ENCODE measurements at regions not wholly inside any gene's neighbourhood (a gene's known extent, or its start where the extent isn't known, plus 50 kb on each side); places are given as distances from the start of the nearest gene placed in this dataset.

DNA sequence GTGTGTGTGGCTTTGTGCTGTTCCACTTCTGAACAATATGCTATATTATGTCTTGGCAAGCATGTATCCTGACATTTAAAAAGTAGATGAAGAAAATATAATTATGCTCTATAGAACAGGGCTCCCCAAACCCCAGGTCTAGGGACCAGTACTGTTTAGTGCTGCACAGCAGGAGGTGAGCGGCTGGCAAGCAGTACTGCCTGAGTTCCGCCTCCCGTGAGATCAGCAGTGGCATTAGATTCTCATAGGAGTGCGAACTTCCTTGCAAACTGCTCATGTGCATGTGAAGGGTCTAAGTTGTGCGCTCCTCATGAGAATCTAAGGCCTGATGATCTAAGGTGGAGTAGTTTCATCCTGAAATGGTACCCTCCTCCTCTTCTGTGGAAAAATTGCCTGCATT, 979.1 kb upstream of the CTNND2 start:
- TF ChIP-seq, protein P1, sequence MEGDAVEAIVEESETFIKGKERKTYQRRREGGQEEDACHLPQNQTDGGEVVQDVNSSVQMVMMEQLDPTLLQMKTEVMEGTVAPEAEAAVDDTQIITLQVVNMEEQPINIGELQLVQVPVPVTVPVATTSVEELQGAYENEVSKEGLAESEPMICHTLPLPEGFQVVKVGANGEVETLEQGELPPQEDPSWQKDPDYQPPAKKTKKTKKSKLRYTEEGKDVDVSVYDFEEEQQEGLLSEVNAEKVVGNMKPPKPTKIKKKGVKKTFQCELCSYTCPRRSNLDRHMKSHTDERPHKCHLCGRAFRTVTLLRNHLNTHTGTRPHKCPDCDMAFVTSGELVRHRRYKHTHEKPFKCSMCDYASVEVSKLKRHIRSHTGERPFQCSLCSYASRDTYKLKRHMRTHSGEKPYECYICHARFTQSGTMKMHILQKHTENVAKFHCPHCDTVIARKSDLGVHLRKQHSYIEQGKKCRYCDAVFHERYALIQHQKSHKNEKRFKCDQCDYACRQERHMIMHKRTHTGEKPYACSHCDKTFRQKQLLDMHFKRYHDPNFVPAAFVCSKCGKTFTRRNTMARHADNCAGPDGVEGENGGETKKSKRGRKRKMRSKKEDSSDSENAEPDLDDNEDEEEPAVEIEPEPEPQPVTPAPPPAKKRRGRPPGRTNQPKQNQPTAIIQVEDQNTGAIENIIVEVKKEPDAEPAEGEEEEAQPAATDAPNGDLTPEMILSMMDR (conservative IDR thresholded peaks at IDR 0.05; ENCODE audit: low read length) = no peak
- TF ChIP-seq EZH2phosphoT487 (IDR thresholded peaks at IDR 0.05; ENCODE audit: borderline replicate concordance, low read depth, low read length) = no peak
- no TSS peak for BruUV-seq (replicated peaks)
- H3K4me2 ChIP-seq (ENCODE audit: low read length) = no peak overlapping the region
- DNase-seq (ENCODE audit: low spot score) = no peak
- no peak overlapping the region for H3K27ac ChIP-seq (ENCODE audit: low read depth, low read length, poor library complexity, severe bottlenecking)
- no peaks in the 10 kb centered on the region for H4K20me1 ChIP-seq (ENCODE audit: insufficient read depth, low read length)
- no peaks in the 10 kb centered on the region for H3K9me3 ChIP-seq (ENCODE audit: low read length)
- POLR2A ChIA-PET = no interaction called here
- intact Hi-C loops (cut with micrococcal nuclease; ENCODE audit: unreplicated experiment) = no loop called here
- no peaks in the 10 kb centered on the region for H3K4me1 ChIP-seq (ENCODE audit: insufficient read depth, low read length, poor library complexity, severe bottlenecking)
- no peaks in the 10 kb centered on the region for H3K9me2 ChIP-seq (ENCODE audit: insufficient read depth, low read length)
- CTCF ChIA-PET (ENCODE audit: unreplicated experiment) = no interaction called here
- H3K36me3 ChIP-seq (ENCODE audit: insufficient read depth, low read length) = no peaks in the 10 kb centered on the region
- no peaks in the 10 kb centered on the region for H3K79me2 ChIP-seq (ENCODE audit: insufficient read depth, low read depth, low read length)
- no peak overlapping the region for H3K4me3 ChIP-seq (ENCODE audit: low read depth, low read length, poor library complexity, severe bottlenecking)
- no peak overlapping the region for H2AFZ ChIP-seq (ENCODE audit: low read length)

DNA sequence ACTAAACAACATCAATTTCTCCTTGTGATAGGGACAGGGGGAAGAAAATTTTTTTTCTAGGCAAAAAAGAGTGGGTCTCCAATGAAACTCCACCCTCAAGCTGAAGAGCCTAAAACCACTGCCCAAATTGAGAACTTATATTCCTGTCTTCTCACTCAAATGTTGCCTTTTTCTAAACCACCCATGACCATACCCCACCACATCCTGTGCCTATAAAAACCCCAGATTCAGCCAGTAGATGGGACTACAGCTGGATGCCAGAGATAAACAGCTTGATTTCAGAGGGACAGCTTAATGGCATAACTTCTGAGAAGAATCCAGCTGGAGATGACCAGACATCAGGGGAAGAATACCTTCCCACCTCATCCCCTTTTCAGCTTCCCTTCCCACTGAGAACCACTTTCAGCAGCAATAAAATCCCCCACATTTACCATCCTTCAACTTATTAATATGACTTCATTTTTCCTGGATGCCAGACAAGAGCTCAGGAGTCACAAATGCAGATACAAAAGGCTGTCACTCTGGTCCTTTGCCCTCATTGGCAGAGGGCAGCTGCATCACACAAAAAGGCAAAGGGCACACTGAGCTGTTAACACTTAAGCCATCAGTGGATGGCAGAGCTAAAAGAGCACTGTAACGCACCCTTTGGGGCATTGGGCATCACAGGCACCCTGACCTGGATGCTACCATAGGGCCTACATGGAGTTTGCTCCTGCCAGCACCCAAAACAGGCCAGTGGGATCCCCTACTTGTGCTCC, 972.5 kb upstream of the CTNND2 start:
- Histone ChIP-seq H3K79me2 (ENCODE audit: insufficient read depth, low read depth, low read length) (no peaks in the 10 kb centered on the region), H3K27ac (ENCODE audit: low read depth, low read length, poor library complexity, severe bottlenecking) (no peak overlapping the region), H3K4me3 (ENCODE audit: low read depth, low read length, poor library complexity, severe bottlenecking) (no peak overlapping the region), H3K9me2 (ENCODE audit: insufficient read depth, low read length) (no peaks in the 10 kb centered on the region), H4K20me1 (ENCODE audit: insufficient read depth, low read length) (no peaks in the 10 kb centered on the region), H3K4me2 (ENCODE audit: low read length) (no peak overlapping the region), H2AFZ (ENCODE audit: low read length) (no peak overlapping the region), H3K9me3 (ENCODE audit: low read length) (no peaks in the 10 kb centered on the region), H3K36me3 (ENCODE audit: insufficient read depth, low read length) (no peaks in the 10 kb centered on the region), H3K4me1 (ENCODE audit: insufficient read depth, low read length, poor library complexity, severe bottlenecking) (no peaks in the 10 kb centered on the region)
- ChIA-PET CTCF (ENCODE audit: unreplicated experiment) (no interaction called here), POLR2A (interaction anchor here (0.6 to 0.9 kb wide), 2 partner anchors 9 to 406 kb away, joined by 3 read pairs; no protein-coding TSS in a partner anchor)
- intact Hi-C loops (cut with micrococcal nuclease; ENCODE audit: unreplicated experiment) = no loop called here
- no peak for DNase-seq (ENCODE audit: low spot score)
- no peak for TF ChIP-seq EZH2phosphoT487 (IDR thresholded peaks at IDR 0.05; ENCODE audit: borderline replicate concordance, low read depth, low read length)
- TF ChIP-seq, protein P1 (conservative IDR thresholded peaks at IDR 0.05; ENCODE audit: low read length) = no peak
- no TSS peak for BruUV-seq (replicated peaks)

DNA sequence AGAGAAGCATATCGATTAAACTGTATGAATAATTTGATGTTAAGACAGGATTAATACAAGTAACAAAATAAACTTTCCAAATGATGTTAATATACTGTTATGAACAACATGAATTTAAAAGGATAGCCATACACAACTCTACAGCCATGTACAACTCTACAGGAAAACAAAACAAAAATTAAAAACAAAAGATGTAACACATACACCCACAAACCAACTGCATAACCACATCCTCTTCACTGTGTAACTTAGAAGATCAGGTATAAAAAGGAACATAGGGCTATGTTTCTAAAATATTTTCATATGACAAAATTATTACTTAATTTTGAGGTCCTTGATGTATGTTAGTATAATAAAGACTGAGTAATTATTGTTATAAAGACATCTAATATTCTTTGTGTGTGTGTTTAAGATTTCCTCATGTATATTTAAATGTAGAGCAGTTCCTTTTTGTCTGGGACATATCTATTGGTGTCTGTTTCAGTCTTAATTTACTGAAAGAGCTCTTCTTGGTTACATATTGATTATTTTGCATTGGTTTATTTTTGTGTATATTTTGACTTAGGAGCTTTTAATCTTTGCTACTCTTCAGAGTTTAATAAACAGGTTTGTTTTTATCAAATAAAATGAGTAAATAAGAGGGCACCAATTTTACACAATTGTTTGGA, 966.8 kb upstream of the CTNND2 start:
- POLR2A ChIA-PET = no interaction called here
- Histone ChIP-seq H3K4me2 (ENCODE audit: low read length) (no peak overlapping the region), H2AFZ (ENCODE audit: low read length) (no peak overlapping the region), H3K4me3 (ENCODE audit: low read depth, low read length, poor library complexity, severe bottlenecking) (no peak overlapping the region), H4K20me1 (ENCODE audit: insufficient read depth, low read length) (no peaks in the 10 kb centered on the region), H3K4me1 (ENCODE audit: insufficient read depth, low read length, poor library complexity, severe bottlenecking) (no peaks in the 10 kb centered on the region), H3K79me2 (ENCODE audit: insufficient read depth, low read depth, low read length) (no peaks in the 10 kb centered on the region), H3K27ac (ENCODE audit: low read depth, low read length, poor library complexity, severe bottlenecking) (no peak overlapping the region), H3K9me2 (ENCODE audit: insufficient read depth, low read length) (no peaks in the 10 kb centered on the region), H3K9me3 (ENCODE audit: low read length) (no peaks in the 10 kb centered on the region), H3K36me3 (ENCODE audit: insufficient read depth, low read length) (no peaks in the 10 kb centered on the region)
- no peak for DNase-seq (ENCODE audit: low spot score)
- TF ChIP-seq, protein P1 (conservative IDR thresholded peaks at IDR 0.05; ENCODE audit: low read length) = no peak
- CTCF ChIA-PET (ENCODE audit: unreplicated experiment) = no interaction called here
- BruUV-seq (replicated peaks) = no TSS peak
- intact Hi-C loops (cut with micrococcal nuclease; ENCODE audit: unreplicated experiment) = no loop called here
